ENCODE measurements at regions not wholly inside any gene's neighbourhood (a gene's known extent, or its start where the extent isn't known, plus 50 kb on each side); places are given as distances from the start of the nearest gene placed in this dataset.

DNA sequence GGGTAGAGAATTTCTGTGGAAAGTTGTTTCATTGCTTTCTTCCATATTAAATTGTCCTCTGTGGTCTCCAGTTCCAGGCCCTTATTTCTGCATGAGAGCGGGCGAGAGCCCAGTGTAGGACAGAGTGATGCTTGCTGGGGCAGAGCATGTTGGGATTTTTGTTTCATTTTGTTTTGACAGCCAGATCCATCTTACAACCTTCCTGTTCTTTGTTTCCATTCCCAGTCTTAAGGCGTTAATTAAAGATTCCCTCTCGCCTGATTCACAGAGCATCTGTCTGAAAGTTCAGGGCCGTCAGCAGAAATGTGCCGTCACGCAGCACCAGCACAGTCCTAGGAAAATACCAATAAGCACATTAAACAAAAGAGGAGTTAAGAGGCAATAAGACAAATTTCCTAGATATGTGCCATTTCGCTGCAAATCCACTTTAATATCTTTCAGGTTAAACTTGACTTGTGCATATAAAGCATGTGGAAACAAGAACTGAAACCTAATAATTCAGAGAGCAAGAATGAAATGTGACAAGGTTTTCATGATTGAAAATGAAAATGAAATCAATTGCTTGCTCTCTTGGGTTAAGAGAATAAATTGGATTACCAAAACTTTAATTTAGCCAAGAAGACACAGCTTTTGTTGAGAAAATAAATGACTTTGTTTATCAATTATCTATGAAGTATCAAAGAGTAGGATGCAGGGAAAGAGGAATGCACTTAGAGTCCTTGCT, 210.7 kb upstream of the SLC10A2 start:
- TF ChIP-seq CTCF (IDR thresholded peaks at IDR 0.05; ENCODE audit: poor library complexity), result no peak
- TF ChIP-seq EZH2 (IDR thresholded peaks at IDR 0.05; ENCODE audit: borderline replicate concordance), result no peak

All from hepatocyte (in vitro differentiated cells).